Right lobe of liver (tissue), 6 donors: ENCODE measurements at regions not wholly inside any gene's neighbourhood (a gene's known extent, or its start where the extent isn't known, plus 50 kb on each side); places are given as distances from the start of the nearest gene placed in this dataset.

Source experiments
- ATAC-seq, 4 donors: fragments of 200-7000 bp; cut with Tn5 transposase; one replicate each; pipeline ENCODE4 v1.9.1; 2020; ENCODE audit warnings: mild to moderate bottlenecking in 4 of 4, moderate library complexity in 4 of 4
- DNase-seq, 3 donors: peaks; one replicate each; pipeline ENCODE4 v3.0.0-alpha.2; 2020
- H3K27ac ChIP-seq, 3 donors: fragments of 200-600 bp; one replicate each; pipeline ENCODE4 v1.8.0; 2022
- H3K27me3 ChIP-seq, 2 donors: fragments of 200-600 bp; one replicate each; pipeline ENCODE4 v1.8.0; 2022
- H3K36me3 ChIP-seq, 4 donors: fragments of 200-600 bp; sonication (generic) in 1 of 4; one replicate each; pipeline versions ENCODE4 v1.5.1 to v1.8.0; 2017 to 2022; ENCODE audit warnings: control low read depth in 1 of 4
- H3K4me1 ChIP-seq, 4 donors: fragments of 200-600 bp; sonication (generic) in 1 of 4; one replicate each; pipeline versions ENCODE4 v1.5.1 to v1.8.0; 2017 to 2022; ENCODE audit warnings: control low read depth in 1 of 4
- H3K4me3 ChIP-seq, 3 donors: fragments of 200-600 bp; one replicate each; pipeline ENCODE4 v1.8.0; 2022
- H3K9me3 ChIP-seq, 4 donors: fragments of 200-600 bp; sonication (generic) in 1 of 4; one replicate each; pipeline versions ENCODE4 v1.5.1 to v1.8.0; 2017 to 2022; ENCODE audit warnings: control low read depth in 1 of 4
- POLR2A ChIP-seq: fragments of 450-650 bp; IDR thresholded peaks from one replicate; pipeline ENCODE4 v1.6.1; 2017; ENCODE audit warnings: antibody characterized with exemption, mild to moderate bottlenecking
- WGBS: methylation state at CpG from one replicate; pipeline ENCODE4 v1.1.6; 2018; ENCODE audit warnings: low coverage, low lambda C conversion rate; ENCODE audit not compliant: insufficient coverage; ENCODE audit errors: missing lambda C conversion rate; 5-methylcytosine and 5-hydroxymethylcytosine counted together
- intact Hi-C, 2 donors: fragments of 100-400 bp; cut with DNase I; formaldehyde crosslinking; loops; one replicate each; pipeline versions ENCODE4 v1.11.2 to v1.14.1; 2022
- TF ChIP-seq, protein P1 (sequence below), 4 donors: fragments of 200-600 bp in 3 of 4; fragments of 450-650 bp in 1 of 4; IDR thresholded peaks; one replicate each; pipeline versions ENCODE4 v1.5.1 to v1.8.0; 2016 to 2022; ENCODE audit warnings: antibody characterized with exemption in 4 of 4, mild to moderate bottlenecking in 2 of 4
- donor health status: DM: no; HTN: yes; CAD: no.
- donor health status: DM: no; HTN: no; CAD: no.
- donor health status: DM: no; HTN: no; CAD: no.
- donor health status: DM: no; HTN: yes; CAD: no.
- donor health status: DM: no; HTN: yes; CAD: no.

- Histone ChIP-seq H3K4me1 (no peaks in the 10 kb centered on the region), H3K27me3 (no peaks in the 10 kb centered on the region), H3K27ac (no peak overlapping the region), H3K4me3 (no peak overlapping the region), H3K36me3 (no peaks in the 10 kb centered on the region), H3K9me3 (no peaks in the 10 kb centered on the region)
- DNase-seq (no peak), ATAC-seq (no peak)
- intact Hi-C loops = no loop called here
- 28% methylated on average over 10 of the region's 10 CpGs for WGBS
- no peak for TF ChIP-seq POLR2A
- TF ChIP-seq, protein P1, sequence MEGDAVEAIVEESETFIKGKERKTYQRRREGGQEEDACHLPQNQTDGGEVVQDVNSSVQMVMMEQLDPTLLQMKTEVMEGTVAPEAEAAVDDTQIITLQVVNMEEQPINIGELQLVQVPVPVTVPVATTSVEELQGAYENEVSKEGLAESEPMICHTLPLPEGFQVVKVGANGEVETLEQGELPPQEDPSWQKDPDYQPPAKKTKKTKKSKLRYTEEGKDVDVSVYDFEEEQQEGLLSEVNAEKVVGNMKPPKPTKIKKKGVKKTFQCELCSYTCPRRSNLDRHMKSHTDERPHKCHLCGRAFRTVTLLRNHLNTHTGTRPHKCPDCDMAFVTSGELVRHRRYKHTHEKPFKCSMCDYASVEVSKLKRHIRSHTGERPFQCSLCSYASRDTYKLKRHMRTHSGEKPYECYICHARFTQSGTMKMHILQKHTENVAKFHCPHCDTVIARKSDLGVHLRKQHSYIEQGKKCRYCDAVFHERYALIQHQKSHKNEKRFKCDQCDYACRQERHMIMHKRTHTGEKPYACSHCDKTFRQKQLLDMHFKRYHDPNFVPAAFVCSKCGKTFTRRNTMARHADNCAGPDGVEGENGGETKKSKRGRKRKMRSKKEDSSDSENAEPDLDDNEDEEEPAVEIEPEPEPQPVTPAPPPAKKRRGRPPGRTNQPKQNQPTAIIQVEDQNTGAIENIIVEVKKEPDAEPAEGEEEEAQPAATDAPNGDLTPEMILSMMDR (IDR thresholded peaks at IDR 0.05) = no peak
Measured at GRCh38 chr5:2802693-2803365, 51.4 kb upstream of the IRX2 start.

DNA sequence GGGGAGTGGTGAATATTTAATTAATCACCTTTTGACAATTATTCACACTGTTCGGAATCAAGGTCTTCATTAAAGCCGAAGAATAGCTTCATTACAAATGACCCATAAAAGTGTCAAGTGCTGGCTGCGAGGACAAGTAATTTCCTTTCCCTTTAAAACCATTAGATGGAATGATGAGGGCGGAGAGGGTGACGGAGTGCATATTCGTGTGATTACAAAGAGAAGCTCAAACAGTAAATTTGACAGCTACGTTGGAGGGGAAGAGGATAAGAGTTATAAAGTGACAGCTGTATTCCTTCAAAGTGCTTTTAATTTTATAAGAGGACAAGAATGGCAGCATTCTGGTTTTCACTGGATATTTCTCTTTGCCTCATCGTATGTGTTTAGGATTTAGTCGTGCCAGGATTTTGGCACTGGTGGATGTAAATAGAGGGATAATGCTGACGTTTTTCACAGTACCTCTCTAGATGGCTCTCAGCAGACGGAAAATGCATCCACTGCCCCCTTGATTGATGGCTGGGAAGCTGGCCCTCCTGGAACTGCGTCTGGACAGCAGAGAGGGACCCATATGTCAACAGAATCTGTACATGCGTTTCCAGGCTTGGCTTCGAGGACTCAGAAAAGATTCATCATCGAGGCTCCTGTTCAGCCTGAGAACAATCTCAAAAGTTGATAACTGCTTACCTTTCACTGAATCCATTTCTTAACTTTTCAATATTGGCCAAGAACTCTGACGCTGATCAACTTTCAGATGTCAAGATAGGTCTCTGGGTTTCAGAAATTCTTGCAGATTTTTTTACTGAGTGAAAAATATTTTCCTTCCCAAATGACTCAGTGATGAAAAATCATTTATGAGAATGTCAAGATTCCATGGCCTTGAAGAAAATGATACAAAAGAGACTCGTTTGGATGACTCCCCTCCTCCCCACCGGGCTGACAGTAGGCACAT, 50.4 kb upstream of the IRX2 start:
- no peaks in the 10 kb centered on the region for H3K9me3 ChIP-seq
- no peak overlapping the region for H3K27ac ChIP-seq
- no peak for ATAC-seq
- intact Hi-C loops = no loop called here
- no peaks in the 10 kb centered on the region for H3K4me1 ChIP-seq
- no peaks in the 10 kb centered on the region for H3K27me3 ChIP-seq
- H3K36me3 ChIP-seq = no peaks in the 10 kb centered on the region
- 30% methylated on average over 18 of the region's 18 CpGs for WGBS
- H3K4me3 ChIP-seq = no peak overlapping the region
- TF ChIP-seq, protein P1 (IDR thresholded peaks at IDR 0.05) = no peak
- TF ChIP-seq POLR2A = no peak
- no peak for DNase-seq
